ENCODE measurements at regions not wholly inside any gene's neighbourhood (a gene's known extent, or its start where the extent isn't known, plus 50 kb on each side); places are given as distances from the start of the nearest gene placed in this dataset.

DNA sequence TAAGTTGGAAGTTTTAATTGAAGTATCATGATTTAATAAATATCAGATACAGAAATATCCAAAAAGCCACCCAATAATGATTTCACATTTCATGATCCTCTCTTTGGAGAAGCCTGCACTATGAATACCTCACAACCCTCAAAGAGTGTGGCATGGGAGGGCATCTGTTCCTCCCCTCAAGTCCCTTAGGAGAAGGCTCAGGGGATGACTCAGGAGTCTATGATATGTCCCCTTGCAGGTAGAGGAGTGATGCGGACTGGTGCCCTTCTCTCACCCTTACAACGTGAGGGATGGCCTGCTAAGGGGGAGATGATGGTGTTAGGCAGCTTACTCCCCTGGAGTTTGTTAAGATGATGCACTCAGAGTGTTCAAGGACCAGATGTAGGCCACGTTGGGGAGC is 303.3 kb upstream of the DUSP10 start:
- H3K79me2 ChIP-seq, result no peaks in the 10 kb centered on the region
- H3K4me3 ChIP-seq (ENCODE audit: low read depth, low read length), result no peak overlapping the region
- H3K4me2 ChIP-seq (ENCODE audit: low read length), result no peak overlapping the region
- H3K9ac ChIP-seq, result no peak overlapping the region
- H3K27ac ChIP-seq, result no peak overlapping the region
- no peaks in the 10 kb centered on the region for H3K36me3 ChIP-seq (ENCODE audit: control insufficient read depth, insufficient read depth, low read length)
- H2AFZ ChIP-seq, result no peak overlapping the region
- no peaks in the 10 kb centered on the region for H3K27me3 ChIP-seq (ENCODE audit: control insufficient read depth, insufficient read depth, low read length)
- H3K4me1 ChIP-seq, result no peaks in the 10 kb centered on the region
- no peaks in the 10 kb centered on the region for H3K9me3 ChIP-seq (ENCODE audit: control insufficient read depth, low read length)
- TF ChIP-seq, protein P1, sequence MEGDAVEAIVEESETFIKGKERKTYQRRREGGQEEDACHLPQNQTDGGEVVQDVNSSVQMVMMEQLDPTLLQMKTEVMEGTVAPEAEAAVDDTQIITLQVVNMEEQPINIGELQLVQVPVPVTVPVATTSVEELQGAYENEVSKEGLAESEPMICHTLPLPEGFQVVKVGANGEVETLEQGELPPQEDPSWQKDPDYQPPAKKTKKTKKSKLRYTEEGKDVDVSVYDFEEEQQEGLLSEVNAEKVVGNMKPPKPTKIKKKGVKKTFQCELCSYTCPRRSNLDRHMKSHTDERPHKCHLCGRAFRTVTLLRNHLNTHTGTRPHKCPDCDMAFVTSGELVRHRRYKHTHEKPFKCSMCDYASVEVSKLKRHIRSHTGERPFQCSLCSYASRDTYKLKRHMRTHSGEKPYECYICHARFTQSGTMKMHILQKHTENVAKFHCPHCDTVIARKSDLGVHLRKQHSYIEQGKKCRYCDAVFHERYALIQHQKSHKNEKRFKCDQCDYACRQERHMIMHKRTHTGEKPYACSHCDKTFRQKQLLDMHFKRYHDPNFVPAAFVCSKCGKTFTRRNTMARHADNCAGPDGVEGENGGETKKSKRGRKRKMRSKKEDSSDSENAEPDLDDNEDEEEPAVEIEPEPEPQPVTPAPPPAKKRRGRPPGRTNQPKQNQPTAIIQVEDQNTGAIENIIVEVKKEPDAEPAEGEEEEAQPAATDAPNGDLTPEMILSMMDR (IDR thresholded peaks at IDR 0.05), result no peak

DNA sequence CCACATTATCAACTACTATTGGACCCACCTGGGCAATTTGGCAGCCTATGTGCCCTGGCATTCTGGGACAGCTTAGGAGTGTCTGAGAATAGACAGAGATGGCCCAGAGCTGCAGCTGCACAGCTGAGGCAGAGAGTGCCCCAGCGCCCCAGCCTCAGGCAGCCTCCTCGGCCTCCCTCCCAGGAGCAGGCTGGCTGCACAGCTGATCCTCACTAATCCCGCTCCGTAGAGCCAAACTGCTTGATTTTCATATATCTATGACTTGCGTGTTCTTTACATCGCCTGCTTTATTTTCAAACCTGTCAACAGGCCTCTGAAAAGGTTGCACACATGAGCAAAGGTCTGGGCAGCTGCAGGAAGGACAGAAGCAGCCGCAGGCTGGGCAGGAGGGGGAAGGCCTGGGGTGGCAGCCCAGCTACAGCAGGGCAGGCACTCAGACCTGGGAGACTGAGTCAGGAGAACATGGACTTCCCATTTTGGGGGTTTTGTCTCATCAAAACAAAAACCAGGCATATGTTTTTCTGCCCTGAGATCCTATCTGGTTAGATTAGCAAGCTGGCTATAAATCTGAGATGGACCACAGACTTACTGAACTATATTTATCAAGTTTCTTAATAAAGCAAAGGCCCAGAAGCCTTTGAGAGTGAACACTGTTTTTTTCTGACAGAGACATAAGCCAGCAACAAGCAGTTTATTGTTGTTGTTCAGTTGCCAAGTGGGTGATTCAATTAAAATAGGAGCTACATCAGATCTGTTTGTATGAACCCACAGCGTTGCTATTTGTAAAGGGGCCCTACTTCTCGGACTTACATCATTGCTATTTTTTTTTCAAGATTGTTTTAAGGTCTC is 301.8 kb upstream of the DUSP10 start:
- no peaks in the 10 kb centered on the region for H3K4me1 ChIP-seq
- no peaks in the 10 kb centered on the region for H3K27me3 ChIP-seq (ENCODE audit: control insufficient read depth, insufficient read depth, low read length)
- H3K27ac ChIP-seq, result no peak overlapping the region
- no peak overlapping the region for H3K4me2 ChIP-seq (ENCODE audit: low read length)
- TF ChIP-seq, protein P1 (IDR thresholded peaks at IDR 0.05), result no peak
- no peak overlapping the region for H2AFZ ChIP-seq
- H3K4me3 ChIP-seq (ENCODE audit: low read depth, low read length), result no peak overlapping the region
- no peak overlapping the region for H3K9ac ChIP-seq
- no peaks in the 10 kb centered on the region for H3K36me3 ChIP-seq (ENCODE audit: control insufficient read depth, insufficient read depth, low read length)
- H3K9me3 ChIP-seq (ENCODE audit: control insufficient read depth, low read length), result no peaks in the 10 kb centered on the region
- H3K79me2 ChIP-seq, result no peaks in the 10 kb centered on the region

DNA sequence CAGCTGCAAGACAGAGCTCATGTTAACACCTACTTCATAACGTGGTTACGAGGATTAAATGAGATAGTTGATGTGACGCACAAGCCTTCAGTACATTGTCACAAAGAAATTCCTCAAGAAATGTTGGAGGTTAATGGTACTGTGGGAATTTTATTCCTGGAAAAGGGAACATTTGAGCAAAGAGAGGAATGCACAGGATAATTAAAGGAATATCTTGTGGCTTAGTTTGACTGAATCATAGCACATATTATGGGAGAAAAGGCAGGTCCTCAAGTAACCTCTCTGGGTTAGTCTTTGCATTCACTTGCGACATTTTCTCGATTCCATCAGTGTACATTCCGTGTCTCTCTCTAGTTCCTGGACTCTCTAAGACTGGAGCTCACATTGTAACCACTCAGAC is 300.2 kb upstream of the DUSP10 start:
- Histone ChIP-seq H3K4me1 (no peaks in the 10 kb centered on the region), H3K27me3 (ENCODE audit: control insufficient read depth, insufficient read depth, low read length) (no peaks in the 10 kb centered on the region), H3K9me3 (ENCODE audit: control insufficient read depth, low read length) (no peaks in the 10 kb centered on the region), H3K4me3 (ENCODE audit: low read depth, low read length) (no peak overlapping the region), H3K79me2 (no peaks in the 10 kb centered on the region), H3K27ac (no peak overlapping the region), H3K9ac (no peak overlapping the region), H3K4me2 (ENCODE audit: low read length) (no peak overlapping the region), H2AFZ (no peak overlapping the region), H3K36me3 (ENCODE audit: control insufficient read depth, insufficient read depth, low read length) (no peaks in the 10 kb centered on the region)
- TF ChIP-seq, protein P1 (IDR thresholded peaks at IDR 0.05), result no peak

DNA sequence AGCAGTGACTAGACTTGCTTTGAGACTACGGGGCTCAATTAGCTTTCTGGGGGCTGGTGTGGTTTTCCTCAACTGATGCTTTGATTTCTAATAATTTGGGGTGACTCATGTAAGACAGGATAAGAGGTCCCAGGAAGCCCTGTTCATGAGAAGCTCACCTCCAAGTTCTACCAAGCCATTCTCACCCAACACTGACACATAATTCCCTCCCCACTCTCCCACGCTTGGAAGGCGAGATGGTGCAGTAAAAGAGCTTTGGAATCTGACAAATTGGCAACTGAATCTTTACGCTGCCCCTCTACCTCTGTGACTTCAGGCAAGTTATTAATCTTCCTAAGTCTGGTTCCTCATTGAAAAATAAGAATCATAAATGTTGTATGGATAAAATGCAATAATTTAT is 299.1 kb upstream of the DUSP10 start:
- H3K4me1 ChIP-seq, result no peaks in the 10 kb centered on the region
- H3K36me3 ChIP-seq (ENCODE audit: control insufficient read depth, insufficient read depth, low read length), result no peaks in the 10 kb centered on the region
- H3K79me2 ChIP-seq, result no peaks in the 10 kb centered on the region
- no peaks in the 10 kb centered on the region for H3K27me3 ChIP-seq (ENCODE audit: control insufficient read depth, insufficient read depth, low read length)
- H3K4me2 ChIP-seq (ENCODE audit: low read length), result no peak overlapping the region
- H3K27ac ChIP-seq, result no peak overlapping the region
- no peak overlapping the region for H3K9ac ChIP-seq
- H3K9me3 ChIP-seq (ENCODE audit: control insufficient read depth, low read length), result no peaks in the 10 kb centered on the region
- TF ChIP-seq, protein P1 (IDR thresholded peaks at IDR 0.05), result no peak
- H3K4me3 ChIP-seq (ENCODE audit: low read depth, low read length), result no peak overlapping the region
- H2AFZ ChIP-seq, result no peak overlapping the region
